HG02970 (cell line): ENCODE measurements at regions not wholly inside any gene's neighbourhood (a gene's known extent, or its start where the extent isn't known, plus 50 kb on each side); places are given as distances from the start of the nearest gene placed in this dataset.

ENCODE experiments used
- ATAC-seq: cut with Tn5 transposase; IDR thresholded peaks from one replicate; pipeline ENCODE4 v1.9.1; 2021; ENCODE audit warnings: mild to moderate bottlenecking, moderate library complexity, moderate number of reproducible peaks; ENCODE audit not compliant: unreplicated experiment, low FRiP score

GRCh38 chr12:98439981-98440581, 75.3 kb upstream of the TMPO start:
- no peak for ATAC-seq

- ATAC-seq = no peak
These were observed 69.3 kb upstream of the TMPO start for GRCh38 chr12:98446060-98446459.

GRCh38 chr12:98446682-98447081, 68.7 kb upstream of the TMPO start:
- ATAC-seq = no peak

GRCh38 chr12:98449584-98449983, 65.8 kb upstream of the TMPO start:
- ATAC-seq = no peak

GRCh38 chr12:98453070-98453469, 62.3 kb upstream of the TMPO start:
- ATAC-seq = no peak

GRCh38 chr12:98453492-98453891, 61.9 kb upstream of the TMPO start:
- ATAC-seq = no peak

GRCh38 chr12:98456041-98456440, 59.3 kb upstream of the TMPO start:
- ATAC-seq = no peak

GRCh38 chr12:98456576-98457573, 58.5 kb upstream of the TMPO start:
- ATAC-seq = no peak

- ATAC-seq = no peak
These were observed 51.2 kb upstream of the TMPO start for GRCh38 chr12:98464190-98464589.

GRCh38 chr12:98465505-98465904, 49.9 kb upstream of the TMPO start:
- no peak for ATAC-seq
